Choroid plexus epithelial cell (primary cell): ENCODE measurements at regions not wholly inside any gene's neighbourhood (a gene's known extent, or its start where the extent isn't known, plus 50 kb on each side); places are given as distances from the start of the nearest gene placed in this dataset.
"Not testable (repeated sequence)": the region's sequence is repeated elsewhere in the genome, so short reads cannot be mapped to it uniquely, and the experiment has no call there.

Experiments
- DNase-seq: peaks from one replicate; pipeline ENCODE4 v3.0.0-alpha.2; 2010; ENCODE audit warnings: low read depth
- H3K4me3 ChIP-seq: 2 replicates; pipeline ENCODE4 v1.5.1; 2011; ENCODE audit warnings: low read depth, mild to moderate bottlenecking, control low read depth, low read length, moderate library complexity
- TF ChIP-seq, protein P1 (sequence below): conservative IDR thresholded peaks from 2 replicates; pipeline ENCODE4 v1.5.1; 2011; ENCODE audit warnings: low read depth, mild to moderate bottlenecking, control low read depth, inconsistent platforms, low read length, moderate library complexity

DNA sequence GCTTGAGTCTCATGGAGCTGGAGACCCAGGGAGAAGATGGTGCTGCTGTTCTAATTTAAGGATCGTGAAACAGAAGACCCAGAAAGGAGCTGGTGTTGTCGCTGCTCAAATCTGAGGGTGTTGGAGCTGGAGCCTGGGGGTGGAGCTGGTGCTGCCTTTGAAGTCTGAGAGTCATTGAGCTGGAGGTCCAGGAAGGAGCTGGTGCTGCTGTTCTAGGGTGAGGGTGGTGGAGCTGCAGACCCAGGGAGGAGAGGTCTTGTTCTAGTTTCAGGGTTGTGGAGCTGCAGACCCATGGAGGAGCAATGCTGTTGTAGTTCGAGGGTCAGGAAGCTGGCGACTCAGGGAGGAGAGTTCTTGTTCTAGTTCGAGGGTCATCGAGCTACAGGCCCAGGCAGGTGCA, 84.1 kb upstream of the ZNF479 start:
- TF ChIP-seq, protein P1, sequence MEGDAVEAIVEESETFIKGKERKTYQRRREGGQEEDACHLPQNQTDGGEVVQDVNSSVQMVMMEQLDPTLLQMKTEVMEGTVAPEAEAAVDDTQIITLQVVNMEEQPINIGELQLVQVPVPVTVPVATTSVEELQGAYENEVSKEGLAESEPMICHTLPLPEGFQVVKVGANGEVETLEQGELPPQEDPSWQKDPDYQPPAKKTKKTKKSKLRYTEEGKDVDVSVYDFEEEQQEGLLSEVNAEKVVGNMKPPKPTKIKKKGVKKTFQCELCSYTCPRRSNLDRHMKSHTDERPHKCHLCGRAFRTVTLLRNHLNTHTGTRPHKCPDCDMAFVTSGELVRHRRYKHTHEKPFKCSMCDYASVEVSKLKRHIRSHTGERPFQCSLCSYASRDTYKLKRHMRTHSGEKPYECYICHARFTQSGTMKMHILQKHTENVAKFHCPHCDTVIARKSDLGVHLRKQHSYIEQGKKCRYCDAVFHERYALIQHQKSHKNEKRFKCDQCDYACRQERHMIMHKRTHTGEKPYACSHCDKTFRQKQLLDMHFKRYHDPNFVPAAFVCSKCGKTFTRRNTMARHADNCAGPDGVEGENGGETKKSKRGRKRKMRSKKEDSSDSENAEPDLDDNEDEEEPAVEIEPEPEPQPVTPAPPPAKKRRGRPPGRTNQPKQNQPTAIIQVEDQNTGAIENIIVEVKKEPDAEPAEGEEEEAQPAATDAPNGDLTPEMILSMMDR, result no peak
- no peak overlapping the region for H3K4me3 ChIP-seq
- DNase-seq, result no peak

DNA sequence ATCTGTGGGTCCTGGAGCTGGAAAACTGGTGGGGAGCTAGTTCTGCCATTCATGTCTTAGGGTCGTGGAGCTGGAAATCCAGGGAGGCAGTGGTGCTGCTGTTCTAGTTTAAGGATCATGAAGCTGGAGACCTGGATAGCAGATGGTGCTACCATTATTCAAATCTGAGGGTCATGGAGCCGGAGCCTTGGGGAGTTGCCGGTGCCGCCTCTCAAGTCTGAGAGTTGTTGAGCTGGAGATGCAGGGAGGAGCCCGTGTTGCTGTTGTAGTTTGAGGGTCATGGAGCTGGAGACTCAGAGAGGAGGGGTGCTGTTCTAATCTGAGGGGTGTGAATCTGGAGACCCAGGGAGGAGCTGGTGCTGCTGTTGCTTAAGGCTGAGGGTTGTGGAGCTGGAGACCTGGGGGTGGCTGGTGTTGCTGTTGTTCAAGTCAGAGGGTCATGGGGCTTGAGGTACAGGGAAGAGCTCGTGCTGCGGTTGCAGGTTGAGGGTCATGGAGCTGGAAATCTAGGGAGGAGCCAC, 86.0 kb upstream of the ZNF479 start:
- TF ChIP-seq, protein P1, result no peak
- no peak for DNase-seq
- H3K4me3 ChIP-seq, result no peak overlapping the region

- TF ChIP-seq, protein P1, result no peak
- H3K4me3 ChIP-seq, result no peak overlapping the region
- DNase-seq, result no peak
Measured at GRCh38 chr7:57220746-57221145, 88.5 kb upstream of the ZNF479 start.

DNA sequence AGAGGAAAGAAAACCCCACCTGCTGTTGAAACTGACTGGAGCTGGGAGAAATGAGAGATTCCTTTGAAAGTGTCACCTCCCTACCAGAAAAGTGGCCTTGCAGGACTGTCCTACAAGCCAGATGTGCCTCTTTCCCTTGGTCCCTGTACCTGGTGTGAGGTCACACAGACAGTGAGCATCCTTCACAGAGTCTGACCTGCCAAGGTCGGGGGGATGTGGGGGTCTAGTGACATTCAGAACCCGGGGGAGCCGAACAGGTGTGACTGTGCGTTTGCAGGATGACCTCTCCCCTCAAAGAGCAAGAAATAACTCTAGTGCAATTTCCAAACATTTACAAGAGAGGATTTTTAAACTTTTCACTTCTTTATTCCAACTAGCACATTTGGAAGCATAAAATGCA, 93.4 kb upstream of the ZNF479 start:
- DNase-seq, result no peak
- no peak overlapping the region for H3K4me3 ChIP-seq
- TF ChIP-seq, protein P1, result no peak

- not testable (repeated sequence) for DNase-seq, H3K4me3 ChIP-seq
Measured at GRCh38 chr7:57241236-57241635, 109.0 kb upstream of the ZNF479 start.

DNA sequence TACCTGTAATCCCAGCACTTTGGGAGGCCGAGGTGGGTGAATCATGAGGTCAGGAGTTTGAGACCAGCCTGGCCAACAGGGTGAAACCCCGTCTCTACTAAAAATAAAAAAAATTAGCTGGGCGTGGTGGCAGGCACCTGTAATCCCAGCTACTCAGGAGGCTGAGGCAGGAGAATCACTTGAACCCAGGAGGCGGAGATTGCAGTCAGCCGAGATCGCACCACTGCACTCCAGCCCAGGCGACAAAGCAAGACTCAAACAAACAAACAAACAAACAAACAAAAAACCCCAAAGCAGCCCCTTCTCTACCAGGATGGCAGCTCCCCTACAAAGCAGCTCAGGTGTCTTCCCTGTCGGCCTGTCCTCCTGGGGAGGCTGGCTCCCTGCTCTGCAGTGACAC, 111.3 kb upstream of the ZNF479 start:
- not testable (repeated sequence) for DNase-seq, H3K4me3 ChIP-seq

GRCh38 chr7:57244345-57244980, 112.2 kb upstream of the ZNF479 start:
- DNase-seq, H3K4me3 ChIP-seq: not testable (repeated sequence)

- no peak for DNase-seq
- TF ChIP-seq, protein P1, result no peak
- H3K4me3 ChIP-seq, result no peak overlapping the region
Measured at GRCh38 chr7:57245206-57245605, 113.0 kb upstream of the ZNF479 start.

DNA sequence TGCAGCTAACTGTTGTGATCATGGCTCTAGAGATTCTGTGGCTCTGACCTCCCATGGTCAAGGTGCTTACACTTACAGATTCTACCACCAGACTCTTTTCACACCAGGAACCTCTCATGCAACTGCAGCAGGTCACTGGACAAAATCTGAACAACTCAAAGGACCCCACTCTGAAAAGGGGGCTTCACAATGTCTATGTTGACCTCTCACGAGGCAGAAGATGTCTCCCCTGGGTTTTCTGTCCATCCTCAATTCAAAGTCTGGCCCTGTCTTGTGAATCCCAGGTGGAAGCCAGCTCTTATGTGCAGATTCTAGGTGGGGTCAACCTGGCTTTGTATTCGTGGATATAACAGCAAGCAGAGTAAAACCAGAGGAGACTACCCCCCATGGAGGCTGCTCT, 118.6 kb upstream of the ZNF479 start:
- no peak for DNase-seq
- no peak overlapping the region for H3K4me3 ChIP-seq
- TF ChIP-seq, protein P1, result no peak
